HCT116 (cell line): ENCODE measurements at regions not wholly inside any gene's neighbourhood (a gene's known extent, or its start where the extent isn't known, plus 50 kb on each side); places are given as distances from the start of the nearest gene placed in this dataset.

Source experiments
- CEBPB ChIP-seq: IDR thresholded peaks from 2 replicates; pipeline ENCODE4 v1.6.1; 2012; ENCODE audit warnings: low read depth
- CTCF ChIP-seq, 3 experiments: fragments of 200-600 bp in 1 of 3; sonication (generic) in 1 of 3; IDR thresholded peaks in 2 of 3; conservative IDR thresholded peaks in 1 of 3; 2 replicates each; pipeline ENCODE4 v1.5.1; 2012 to 2017; ENCODE audit warnings: low read depth in 2 of 3, low read length in 2 of 3, antibody characterized with exemption in 1 of 3, borderline replicate concordance in 1 of 3, control low read depth in 1 of 3, mild to moderate bottlenecking in 1 of 3, mixed read lengths in 1 of 3, mixed run types in 1 of 3, moderate library complexity in 1 of 3; ENCODE audit not compliant: insufficient read depth in 1 of 3
- EZH2phosphoT487 ChIP-seq: fragments of 200-600 bp; IDR thresholded peaks from 2 replicates; pipeline ENCODE4 v1.6.1; 2018; ENCODE audit warnings: antibody characterized with exemption, borderline replicate concordance
- JUND ChIP-seq: IDR thresholded peaks from 2 replicates; pipeline ENCODE4 v1.6.1; 2012
- POLR2A ChIP-seq: IDR thresholded peaks from 2 replicates; pipeline ENCODE4 v1.7.0; 2011; ENCODE audit warnings: borderline replicate concordance; ENCODE audit not compliant: insufficient read depth, insufficient read length; ENCODE audit errors: extremely low read depth
- POLR2AphosphoS5 ChIP-seq: IDR thresholded peaks from 2 replicates; pipeline ENCODE4 v1.6.1; 2011; ENCODE audit warnings: mild to moderate bottlenecking, low read depth, low read length, moderate library complexity
- REST ChIP-seq: IDR thresholded peaks from 2 replicates; pipeline ENCODE4 v1.6.1; 2012; ENCODE audit warnings: low read depth
- SP1 ChIP-seq: IDR thresholded peaks from 2 replicates; pipeline ENCODE4 v1.6.1; 2012; ENCODE audit warnings: low read depth

- TF ChIP-seq REST, result no peak
- TF ChIP-seq CTCF (IDR thresholded peaks at IDR 0.05 in 2 of 3, conservative IDR thresholded peaks at IDR 0.05 in 1 of 3; ENCODE audit: borderline replicate concordance in 1 of 3, insufficient read depth in 1 of 3, low read depth in 2 of 3, low read length in 2 of 3), result no peak
- TF ChIP-seq CEBPB, result no peak
- TF ChIP-seq POLR2A, result no peak
- TF ChIP-seq POLR2AphosphoS5, result no peak
- TF ChIP-seq JUND, result no peak
- no peak for TF ChIP-seq SP1
- no peak for TF ChIP-seq EZH2phosphoT487
Observed at GRCh38 chr18:55706898-55707297, 118.9 kb upstream of the TCF4 start.
